H1 (cell line): ENCODE measurements at regions not wholly inside any gene's neighbourhood (a gene's known extent, or its start where the extent isn't known, plus 50 kb on each side); places are given as distances from the start of the nearest gene placed in this dataset.

Source experiments
- CTCF ChIA-PET: fragments of 300-600 bp; sonication (Branson Sonifier 250); formaldehyde crosslinking; loops from one replicate; lab custom pipeline; 2021; ENCODE audit not compliant: partially characterized antibody; lab: Charles Lee
- POLR2A ChIA-PET: fragments of 300-600 bp; sonication (Branson Sonifier 250); formaldehyde crosslinking; loops from one replicate; lab custom pipeline; 2021; ENCODE audit warnings: inconsistent platforms; ENCODE audit not compliant: partially characterized antibody; lab: Charles Lee
- DNase-seq, 2 experiments: peaks; one replicate each; pipeline versions ENCODE4 v3.0.0 to v3.0.0-alpha.2; 2010 to 2022; ENCODE audit warnings: low spot score in 2 of 2, low read depth in 1 of 2, mixed read lengths in 1 of 2
- FAIRE-seq: peaks from 2 replicates; lab custom pipeline; 2011; peaks lifted over from hg19 to GRCh38; lab: Jason Lieb, UNC
- H2AFZ ChIP-seq: 2 replicates; pipeline ENCODE4 v1.8.1; 2012; ENCODE audit warnings: low read length, inconsistent platforms
- H2AK5ac ChIP-seq: 2 replicates; pipeline ENCODE4 v1.6.1; 2013; ENCODE audit warnings: low read depth, low read length
- H2BK120ac ChIP-seq: replicated peaks from 2 replicates; pipeline ENCODE3; 2013; ENCODE audit warnings: low read depth, low read length, inconsistent platforms
- H2BK12ac ChIP-seq: 2 replicates; pipeline ENCODE4 v1.6.1; 2013; ENCODE audit warnings: low read depth, low read length
- H2BK15ac ChIP-seq: 2 replicates; pipeline ENCODE4 v1.6.1; 2013; ENCODE audit warnings: low read length
- H2BK20ac ChIP-seq: 2 replicates; pipeline ENCODE4 v1.6.1; 2013; ENCODE audit warnings: low read length
- H2BK5ac ChIP-seq: 2 replicates; pipeline ENCODE4 v1.6.1; 2013; ENCODE audit warnings: low read depth, low read length
- H3K14ac ChIP-seq: 2 replicates; pipeline ENCODE4 v1.6.1; 2013; ENCODE audit warnings: inconsistent platforms; ENCODE audit not compliant: insufficient read length
- H3K18ac ChIP-seq: 2 replicates; pipeline ENCODE4 v1.6.1; 2013; ENCODE audit warnings: low read length; ENCODE audit errors: extremely low read depth
- H3K23ac ChIP-seq: 2 replicates; pipeline ENCODE4 v1.6.1; 2013; ENCODE audit warnings: inconsistent platforms; ENCODE audit not compliant: insufficient read length
- H3K23me2 ChIP-seq: 2 replicates; pipeline ENCODE4 v1.6.1; 2013; ENCODE audit warnings: low read depth, low read length
- H3K27ac ChIP-seq: 2 replicates; pipeline ENCODE4 v1.6.1; 2011; ENCODE audit warnings: low read depth, low read length, inconsistent platforms
- H3K27me3 ChIP-seq, 4 experiments: replicated peaks in 1 of 4; 1 replicate in 1 of 4; 2 replicates in 3 of 4; pipeline versions ENCODE4 v1.6.1 to v1.8.1; 2011 to 2013; ENCODE audit warnings: low read length in 3 of 4, mild to moderate bottlenecking in 3 of 4, inconsistent platforms in 2 of 4, mixed read lengths in 2 of 4, moderate library complexity in 1 of 4; ENCODE audit not compliant: control insufficient read depth in 3 of 4, insufficient read depth in 3 of 4; ENCODE audit errors: extremely low read depth in 1 of 4
- H3K36me3 ChIP-seq, 4 experiments: 2 replicates each; pipeline versions ENCODE4 v1.6.1 to v1.8.1; 2011 to 2013; ENCODE audit warnings: mild to moderate bottlenecking in 4 of 4, low read length in 3 of 4, moderate library complexity in 2 of 4, control low read depth in 1 of 4, inconsistent platforms in 1 of 4; ENCODE audit not compliant: insufficient read depth in 4 of 4, control insufficient read depth in 2 of 4
- H3K4ac ChIP-seq: replicated peaks from 2 replicates; pipeline ENCODE3; 2013; ENCODE audit warnings: low read length, low read depth, mixed read lengths, inconsistent platforms; ENCODE audit not compliant: insufficient read length
- H3K4me1 ChIP-seq, 4 experiments: replicated peaks in 1 of 4; 1 replicate in 1 of 4; 2 replicates in 3 of 4; pipeline versions ENCODE4 v1.6.1 to v1.8.1; 2011 to 2013; ENCODE audit warnings: low read length in 3 of 4, inconsistent platforms in 2 of 4, mixed read lengths in 1 of 4; ENCODE audit not compliant: insufficient read depth in 4 of 4, control insufficient read depth in 3 of 4
- H3K4me2 ChIP-seq, 2 experiments: 2 replicates each; pipeline versions ENCODE4 v1.6.1 to v1.8.1; 2011 to 2013; ENCODE audit warnings: low read depth in 2 of 2, low read length in 2 of 2, control low read depth in 1 of 2, inconsistent platforms in 1 of 2, mild to moderate bottlenecking in 1 of 2; ENCODE audit not compliant: insufficient read depth in 1 of 2
- H3K4me3 ChIP-seq, 4 experiments: fragments of 200-600, 300-600 bp in 1 of 4; sonication (generic), shearing (Covaris generic), sonication (Bioruptor Twin) in 1 of 4; 2 replicates each; pipeline versions ENCODE4 v1.5.1 to v1.8.1; 2011 to 2016; ENCODE audit warnings: low read length in 4 of 4, low read depth in 3 of 4, control low read depth in 2 of 4, inconsistent platforms in 2 of 4, mild to moderate bottlenecking in 2 of 4, mixed read lengths in 1 of 4, moderate library complexity in 1 of 4; ENCODE audit not compliant: insufficient read depth in 2 of 4; ENCODE audit errors: extremely low read depth in 1 of 4
- H3K56ac ChIP-seq: replicated peaks from 2 replicates; pipeline ENCODE3; 2013; ENCODE audit warnings: low read depth, mild to moderate bottlenecking, mixed read lengths, low read length, inconsistent platforms; ENCODE audit not compliant: insufficient read length
- H3K79me1 ChIP-seq: 2 replicates; pipeline ENCODE4 v1.6.1; 2013; ENCODE audit warnings: low read depth, low read length, control low read depth
- H3K79me2 ChIP-seq, 2 experiments: 2 replicates each; pipeline versions ENCODE4 v1.6.1 to v1.8.1; 2012 to 2013; ENCODE audit warnings: low read length in 2 of 2, mild to moderate bottlenecking in 2 of 2, inconsistent platforms in 1 of 2; ENCODE audit not compliant: insufficient read depth in 2 of 2, control insufficient read depth in 1 of 2
- H3K9ac ChIP-seq, 4 experiments: replicated peaks in 1 of 4; 1 replicate in 1 of 4; 2 replicates in 3 of 4; pipeline versions ENCODE4 v1.6.1 to v1.8.1; 2011 to 2013; ENCODE audit warnings: low read depth in 3 of 4, low read length in 3 of 4, control low read depth in 2 of 4, mild to moderate bottlenecking in 2 of 4, moderate library complexity in 2 of 4, inconsistent platforms in 1 of 4; ENCODE audit errors: extremely low read depth in 1 of 4
- H3K9me3 ChIP-seq, 2 experiments: 2 replicates each; pipeline versions ENCODE4 v1.6.1 to v1.8.1; 2012 to 2013; ENCODE audit warnings: mild to moderate bottlenecking in 2 of 2, moderate library complexity in 2 of 2, control low read depth in 1 of 2, inconsistent platforms in 1 of 2, low read depth in 1 of 2, low read length in 1 of 2, mixed read lengths in 1 of 2; ENCODE audit not compliant: insufficient read depth in 2 of 2
- H4K20me1 ChIP-seq, 2 experiments: replicated peaks in 1 of 2; 2 replicates each; pipeline versions ENCODE3 to v1.8.1; 2011 to 2013; ENCODE audit warnings: inconsistent platforms in 2 of 2, low read length in 2 of 2, mild to moderate bottlenecking in 1 of 2; ENCODE audit not compliant: insufficient read depth in 2 of 2, control insufficient read depth in 1 of 2
- H4K5ac ChIP-seq: 2 replicates; pipeline ENCODE4 v1.6.1; 2013; ENCODE audit warnings: low read length, low read depth, mixed read lengths, inconsistent platforms; ENCODE audit not compliant: insufficient read length
- H4K8ac ChIP-seq: 2 replicates; pipeline ENCODE4 v1.8.0; 2013; ENCODE audit warnings: mild to moderate bottlenecking, moderate library complexity, low read length, inconsistent platforms; ENCODE audit not compliant: insufficient read depth; ENCODE audit errors: extremely low read depth
- H4K91ac ChIP-seq: replicated peaks from 2 replicates; pipeline ENCODE3; 2013; ENCODE audit warnings: low read length, mixed read lengths, inconsistent platforms; ENCODE audit not compliant: insufficient read length
- ATF2 ChIP-seq: IDR thresholded peaks from 2 replicates; pipeline ENCODE4 v1.6.1; 2012; ENCODE audit warnings: low read length, inconsistent platforms
- CHD1 ChIP-seq: IDR thresholded peaks from 2 replicates; pipeline ENCODE4 v1.6.1; 2012; ENCODE audit warnings: low read depth, low read length, improper control_type of control experiment
- CREB1 ChIP-seq: IDR thresholded peaks from 2 replicates; pipeline ENCODE4 v1.6.1; 2012; ENCODE audit warnings: inconsistent platforms
- EZH2 ChIP-seq: fragments of 200-600 bp; sonication (generic); IDR thresholded peaks from 2 replicates; pipeline ENCODE4 v1.7.1; 2012; ENCODE audit warnings: low read depth, mild to moderate bottlenecking, moderate library complexity, low read length, inconsistent platforms; ENCODE audit not compliant: severe bottlenecking
- HDAC6 ChIP-seq: IDR thresholded peaks from one replicate; pipeline ENCODE4 v1.7.1; 2012; ENCODE audit warnings: low read depth, mild to moderate bottlenecking, inconsistent platforms, low read length, moderate library complexity
- KDM5A ChIP-seq: fragments of 200-600 bp; IDR thresholded peaks from 2 replicates; pipeline ENCODE4 v1.7.1; 2012; ENCODE audit warnings: mild to moderate bottlenecking, low read length, inconsistent platforms, mixed read lengths
- MAFK ChIP-seq: IDR thresholded peaks from 2 replicates; pipeline ENCODE4 v1.6.1; 2012; ENCODE audit warnings: low read depth, mild to moderate bottlenecking, improper control_type of control experiment, low read length
- NANOG ChIP-seq: IDR thresholded peaks from 2 replicates; pipeline ENCODE4 v1.6.1; 2011; ENCODE audit warnings: low read length, low read depth, mild to moderate bottlenecking, inconsistent platforms; ENCODE audit not compliant: insufficient read depth, poor library complexity, severe bottlenecking
- POU5F1 ChIP-seq: IDR thresholded peaks from 2 replicates; pipeline ENCODE4 v1.6.1; 2011; ENCODE audit warnings: low read depth, mild to moderate bottlenecking, low read length, moderate library complexity
- TAF7 ChIP-seq: optimal IDR thresholded peaks from 2 replicates; pipeline ENCODE3; 2011; ENCODE audit warnings: low read depth, mild to moderate bottlenecking, inconsistent platforms, low read length, moderate library complexity, borderline replicate concordance
- WGBS, 2 experiments: shearing (Covaris generic) in 1 of 2; methylation state at CpG; one replicate each; pipeline versions ENCODE4 v1.1.6 to v1.1.7; 2013 to 2015; ENCODE audit warnings: low lambda C conversion rate in 2 of 2, mixed read lengths in 2 of 2, inconsistent platforms in 1 of 2, low coverage in 1 of 2, missing lambda C conversion rate in 1 of 2; ENCODE audit not compliant: insufficient replicate concordance in 2 of 2, insufficient coverage in 1 of 2, insufficient read length in 1 of 2; ENCODE audit errors: extremely low coverage in 1 of 2, missing lambda C conversion rate in 1 of 2; 5-methylcytosine and 5-hydroxymethylcytosine counted together

GRCh38 chr11:109772892-109773291, 320.3 kb upstream of the ZC3H12C start:
- H3K4me1 ChIP-seq: no peaks in the 10 kb centered on the region
- no peaks in the 10 kb centered on the region for H3K79me2 ChIP-seq
- no peak overlapping the region for H2BK12ac ChIP-seq
- no peak overlapping the region for H4K91ac ChIP-seq
- H3K27ac ChIP-seq: no peak overlapping the region
- no peak overlapping the region for H3K14ac ChIP-seq
- no peak overlapping the region for H2BK20ac ChIP-seq
- H2AK5ac ChIP-seq: no peak overlapping the region
- no peak overlapping the region for H3K4me3 ChIP-seq
- H3K23ac ChIP-seq: no peak overlapping the region
- H2BK120ac ChIP-seq: no peak overlapping the region
- H2BK5ac ChIP-seq: no peak overlapping the region
- H3K27me3 ChIP-seq: no peaks in the 10 kb centered on the region
- ChIA-PET CTCF (interaction anchor here (1.3 kb wide), 1 partner anchor 166 kb away, joined by 3 read pairs; no protein-coding TSS in a partner anchor), POLR2A (no interaction called here)
- WGBS, 2 experiments: 90% methylated on average over 1 of the region's 1 CpG; no CpG with 5 or more reads in 1 of the 2 experiments
- no peaks in the 10 kb centered on the region for H4K20me1 ChIP-seq
- no peak overlapping the region for H4K8ac ChIP-seq
- no peaks in the 10 kb centered on the region for H3K79me1 ChIP-seq
- H3K36me3 ChIP-seq: no peaks in the 10 kb centered on the region
- H3K4me2 ChIP-seq: no peak overlapping the region
- no peaks in the 10 kb centered on the region; the same call in 1 of the 2 replicates for H3K23me2 ChIP-seq
- H2BK15ac ChIP-seq: no peak overlapping the region
- no peak overlapping the region for H4K5ac ChIP-seq
- no peak overlapping the region for H3K18ac ChIP-seq
- H3K9ac ChIP-seq: no peak overlapping the region; a peak in 1 of 7 replicates
- TF ChIP-seq POU5F1 (no peak), ATF2 (no peak), NANOG (no peak), HDAC6 (no peak), CREB1 (no peak), TAF7 (no peak), KDM5A (no peak), EZH2 (no peak), MAFK (no peak), CHD1 (no peak)
- no peak overlapping the region for H3K4ac ChIP-seq
- H3K9me3 ChIP-seq: no peaks in the 10 kb centered on the region
- H3K56ac ChIP-seq: no peak overlapping the region
- H2AFZ ChIP-seq: no peak overlapping the region
- FAIRE-seq (no peak), DNase-seq (no peak)
